ENCODE measurements at regions not wholly inside any gene's neighbourhood (a gene's known extent, or its start where the extent isn't known, plus 50 kb on each side); places are given as distances from the start of the nearest gene placed in this dataset.

DNA sequence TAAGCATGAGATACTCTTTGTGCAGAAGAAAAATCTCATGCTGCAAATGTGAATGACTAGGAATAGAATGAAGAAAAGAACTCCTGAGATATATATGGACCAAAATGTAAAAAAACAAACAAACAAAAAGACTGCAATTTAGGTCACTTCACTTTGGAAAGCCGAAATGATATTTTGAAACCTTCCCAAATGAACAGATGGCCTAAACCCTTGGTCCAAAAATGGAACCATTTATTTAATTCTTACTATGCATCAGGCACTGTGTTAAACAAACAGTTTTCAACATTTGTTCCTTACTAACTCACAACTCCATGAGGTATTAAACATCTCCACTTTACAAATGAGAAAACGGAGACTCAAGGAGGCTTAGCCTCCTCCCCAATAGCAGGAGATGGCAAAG, 107.5 kb downstream of the VIP start:
- Histone ChIP-seq H3K4me3 (ENCODE audit: low read depth in 1 of 3, low read length in 3 of 3) (no peak overlapping the region), H3K9ac (ENCODE audit: low read depth in 1 of 2, low read length in 2 of 2) (no peak overlapping the region), H3K4me1 (ENCODE audit: control insufficient read depth in 4 of 4, insufficient read depth in 4 of 4, low read length in 3 of 4) (no peaks in the 10 kb centered on the region), H3K9me3 (ENCODE audit: control insufficient read depth in 4 of 4, low read length in 3 of 4) (no peaks in the 10 kb centered on the region), H3K27me3 (ENCODE audit: control insufficient read depth in 4 of 4, insufficient read depth in 4 of 4, low read length in 3 of 4) (peaks cover 0 to 4% (median 0%) of the 10 kb centered on the region in 4 donors), H3K36me3 (ENCODE audit: control insufficient read depth in 4 of 4, insufficient read depth in 3 of 4, low read depth in 1 of 4, low read length in 3 of 4) (no peaks in the 10 kb centered on the region), H3K27ac (ENCODE audit: low read depth in 1 of 2, low read length in 2 of 2) (no peak overlapping the region)
- TF ChIP-seq, protein P1, sequence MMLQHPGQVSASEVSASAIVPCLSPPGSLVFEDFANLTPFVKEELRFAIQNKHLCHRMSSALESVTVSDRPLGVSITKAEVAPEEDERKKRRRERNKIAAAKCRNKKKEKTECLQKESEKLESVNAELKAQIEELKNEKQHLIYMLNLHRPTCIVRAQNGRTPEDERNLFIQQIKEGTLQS (IDR thresholded peaks at IDR 0.05) = no peak
- TF ChIP-seq MAX (IDR thresholded peaks at IDR 0.05) (no peak), YY1 (IDR thresholded peaks at IDR 0.05) (no peak), SP1 (IDR thresholded peaks at IDR 0.05) (no peak), TAF1 (conservative IDR thresholded peaks at IDR 0.05) (no peak), FOXA1 (IDR thresholded peaks at IDR 0.05) (no peak), NR2F2 (IDR thresholded peaks at IDR 0.05) (no peak), ZBTB33 (IDR thresholded peaks at IDR 0.05) (no peak), EGR1 (IDR thresholded peaks at IDR 0.05; ENCODE audit: low read depth in 2 of 2) (no peak), RAD21 (IDR thresholded peaks at IDR 0.05) (no peak), GABPA (IDR thresholded peaks at IDR 0.05 in 1 of 2, conservative IDR thresholded peaks at IDR 0.05 in 1 of 2) (no peak), CTCF (IDR thresholded peaks at IDR 0.05; ENCODE audit: low read depth, low read length, missing input control) (no peak), FOXA2 (IDR thresholded peaks at IDR 0.05) (no peak), JUND (IDR thresholded peaks at IDR 0.05) (no peak), REST (IDR thresholded peaks at IDR 0.05) (no peak), HNF4G (IDR thresholded peaks at IDR 0.05) (no peak), HNF4A (conservative IDR thresholded peaks at IDR 0.05) (no peak), RXRA (IDR thresholded peaks at IDR 0.05) (no peak)
- WGBS = 50% methylated on average over 2 of the region's 2 CpGs
- no peak for DNase-seq (ENCODE audit: low spot score)
